HG03520 (cell line): ENCODE measurements at regions not wholly inside any gene's neighbourhood (a gene's known extent, or its start where the extent isn't known, plus 50 kb on each side); places are given as distances from the start of the nearest gene placed in this dataset.

Experiments used
- ATAC-seq: cut with Tn5 transposase; IDR thresholded peaks from one replicate; pipeline ENCODE4 v1.9.1; 2021; ENCODE audit warnings: mild to moderate bottlenecking, moderate library complexity; ENCODE audit not compliant: unreplicated experiment

DNA sequence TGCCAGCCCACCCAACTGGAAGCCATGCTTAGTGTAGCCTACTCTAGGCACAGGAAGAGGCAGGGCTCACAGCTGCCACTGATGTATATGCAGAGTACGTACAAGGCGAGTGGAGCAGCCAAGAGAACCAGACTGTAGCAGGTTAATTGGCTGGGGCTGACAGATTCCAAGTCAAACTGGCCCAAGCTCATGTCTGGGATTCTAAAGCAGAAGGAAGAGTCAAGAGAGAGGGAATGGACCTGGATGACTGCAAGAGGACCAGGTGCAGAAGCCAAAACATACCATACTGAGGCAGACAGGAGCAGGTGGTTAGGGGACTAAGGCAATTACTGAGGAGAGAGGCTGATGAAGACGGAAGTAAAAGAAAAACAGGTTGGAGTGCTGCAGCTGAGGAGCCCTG, 51.3 kb upstream of the LRRN2 start:
- ATAC-seq = no peak

DNA sequence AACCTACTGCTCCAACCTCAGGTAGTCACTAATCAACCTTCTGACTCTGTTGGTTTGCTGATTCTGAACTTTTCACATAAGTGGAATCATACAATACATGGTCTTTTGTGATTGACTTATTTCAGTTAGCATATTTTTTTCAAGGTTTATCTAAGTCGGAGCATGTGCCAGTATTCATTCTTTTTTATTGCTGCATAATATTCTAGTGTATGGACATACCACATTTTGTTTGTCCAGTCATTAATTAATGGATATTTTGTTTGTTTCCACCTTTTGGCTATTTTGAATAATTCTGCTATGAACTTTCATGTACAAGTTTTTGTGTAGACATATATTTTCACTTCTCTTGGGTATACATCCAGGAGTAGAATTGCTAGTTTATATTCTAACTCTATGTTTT, 53.0 kb upstream of the LRRN2 start:
- ATAC-seq = no peak

DNA sequence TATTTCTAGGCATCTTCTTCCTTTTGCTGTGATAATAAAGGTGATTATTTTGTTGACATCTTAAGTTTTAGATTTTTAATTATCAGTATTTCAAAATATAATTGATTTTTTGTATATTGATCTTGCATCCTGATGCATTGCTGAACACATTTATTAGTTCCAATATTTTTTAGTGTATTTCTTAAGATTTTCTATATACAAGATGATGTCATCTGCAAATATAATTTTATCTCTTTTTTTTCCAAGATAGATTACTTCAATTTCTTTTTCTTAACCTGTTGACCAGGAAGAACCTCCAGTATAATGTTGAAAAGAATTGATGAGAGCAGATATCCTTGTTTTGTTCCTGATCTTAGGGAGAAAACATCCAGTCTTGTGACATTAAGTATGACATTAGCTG, 54.8 kb upstream of the LRRN2 start:
- ATAC-seq = no peak

DNA sequence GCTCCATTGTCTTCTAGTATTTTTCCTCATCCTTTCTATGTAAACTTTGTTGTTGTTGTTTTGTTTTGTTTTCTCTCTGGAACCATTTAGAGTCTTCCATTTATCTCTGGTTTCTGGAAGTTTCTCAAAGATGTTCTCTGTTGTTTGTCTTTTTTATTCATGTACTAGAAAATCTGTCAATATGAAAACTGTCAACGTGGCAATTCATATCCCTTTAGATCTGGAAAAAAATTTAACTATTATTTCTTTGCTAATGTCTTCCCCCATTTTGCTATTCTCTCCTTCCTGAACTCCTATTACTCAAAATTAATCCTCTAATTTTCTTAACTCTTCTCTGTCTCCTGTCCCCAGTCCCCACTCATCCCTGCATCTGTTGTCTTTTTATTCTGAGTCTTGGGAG, 55.9 kb upstream of the LRRN2 start:
- no peak for ATAC-seq

GRCh38 chr1:204742676-204743251, 57.2 kb upstream of the LRRN2 start:
- no peak for ATAC-seq

DNA sequence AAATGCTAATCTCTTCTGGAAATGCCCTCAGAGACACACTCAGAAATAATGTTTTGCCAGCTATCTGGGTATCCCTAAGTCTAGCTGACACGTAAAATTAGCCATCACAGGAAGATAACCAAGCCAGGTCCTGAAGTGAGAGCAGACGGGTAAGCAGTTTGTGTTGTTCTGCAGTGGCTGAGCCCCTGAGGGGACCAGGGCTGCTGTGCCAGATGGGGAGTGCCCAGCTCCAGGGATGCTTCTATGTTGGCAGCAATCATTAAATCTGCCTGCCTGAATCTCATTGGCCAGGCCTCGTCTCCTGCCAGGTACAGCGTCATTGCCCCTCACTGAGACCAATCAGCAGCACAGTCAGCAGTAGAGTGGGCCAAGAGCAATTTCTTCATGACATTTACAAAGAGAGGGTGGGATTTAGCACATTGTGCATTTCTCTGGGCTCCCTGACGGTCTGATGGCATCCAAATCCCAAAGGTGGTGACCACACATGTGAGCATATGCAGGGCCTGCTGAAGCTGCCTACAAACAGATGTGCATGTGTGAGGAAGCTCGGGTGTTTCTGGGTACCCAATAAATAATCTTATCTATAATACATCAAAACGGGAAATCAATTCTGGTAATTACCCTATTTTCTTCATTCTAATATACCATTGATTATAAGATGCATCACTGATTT, 58.7 kb upstream of the LRRN2 start:
- no peak for ATAC-seq

GRCh38 chr1:204746838-204747442, 61.4 kb upstream of the LRRN2 start:
- no peak for ATAC-seq

GRCh38 chr1:204751480-204751879, 65.9 kb upstream of the LRRN2 start:
- no peak for ATAC-seq

DNA sequence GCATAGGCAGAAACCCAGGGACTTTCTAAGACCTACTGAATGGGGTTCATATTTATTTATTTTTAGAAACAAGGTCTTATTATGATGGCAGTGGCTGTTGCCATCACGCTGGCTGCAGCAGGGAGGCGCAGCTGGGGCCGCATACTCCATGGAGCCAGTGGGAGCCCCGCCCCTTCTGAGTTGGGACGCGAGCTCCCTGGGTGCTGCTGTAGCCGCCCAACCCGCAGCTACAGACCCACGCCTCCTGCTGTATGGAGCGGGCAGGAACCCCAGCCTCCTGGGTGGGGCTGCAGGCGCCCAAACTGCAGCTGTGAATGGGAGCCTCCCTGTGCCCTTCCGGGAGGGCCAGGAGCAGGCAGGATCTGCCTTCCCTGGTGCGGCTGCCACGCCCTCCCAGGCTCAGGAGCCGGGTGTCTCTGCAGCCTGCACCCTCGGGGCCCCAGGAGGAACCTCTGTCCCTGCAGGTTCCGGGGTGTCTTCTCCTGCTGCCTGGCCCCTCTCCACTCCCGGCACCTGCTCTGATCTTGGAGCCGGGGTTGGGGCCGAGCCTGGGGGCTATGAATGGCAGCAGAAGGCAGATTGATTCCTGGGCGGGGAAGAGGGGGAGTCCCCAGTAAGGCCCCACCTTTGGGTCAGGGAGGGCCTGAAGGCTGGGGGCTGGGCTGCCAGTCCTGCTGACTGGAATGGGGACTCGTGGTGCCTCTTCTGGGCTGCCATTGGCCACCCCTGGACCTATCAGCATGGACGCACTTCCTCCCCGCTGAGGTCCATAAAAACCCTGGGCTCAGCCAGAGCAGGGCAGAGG, 66.5 kb upstream of the LRRN2 start:
- ATAC-seq = no peak

GRCh38 chr1:204752688-204753040, 67.1 kb upstream of the LRRN2 start:
- ATAC-seq = no peak

DNA sequence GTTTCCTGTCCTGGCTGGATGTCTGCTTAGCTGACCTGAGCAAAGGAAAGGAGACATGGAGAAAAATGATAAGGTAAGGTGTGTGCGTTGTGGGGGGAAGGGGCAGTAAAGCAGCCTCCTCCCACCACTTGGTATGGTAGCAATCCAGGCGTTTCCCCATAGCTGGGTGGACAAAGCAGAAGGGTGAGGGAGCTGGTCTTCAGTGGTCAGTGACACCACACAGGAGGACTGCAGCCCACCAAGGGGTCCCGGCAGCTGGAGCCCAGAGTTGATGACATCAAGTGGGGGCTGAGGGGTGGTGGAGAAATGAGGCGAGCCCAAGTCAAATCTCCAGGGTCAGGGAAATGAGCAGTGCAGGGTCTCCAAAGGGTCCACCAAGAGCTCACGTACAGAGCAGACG, 69.3 kb upstream of the LRRN2 start:
- no peak for ATAC-seq

DNA sequence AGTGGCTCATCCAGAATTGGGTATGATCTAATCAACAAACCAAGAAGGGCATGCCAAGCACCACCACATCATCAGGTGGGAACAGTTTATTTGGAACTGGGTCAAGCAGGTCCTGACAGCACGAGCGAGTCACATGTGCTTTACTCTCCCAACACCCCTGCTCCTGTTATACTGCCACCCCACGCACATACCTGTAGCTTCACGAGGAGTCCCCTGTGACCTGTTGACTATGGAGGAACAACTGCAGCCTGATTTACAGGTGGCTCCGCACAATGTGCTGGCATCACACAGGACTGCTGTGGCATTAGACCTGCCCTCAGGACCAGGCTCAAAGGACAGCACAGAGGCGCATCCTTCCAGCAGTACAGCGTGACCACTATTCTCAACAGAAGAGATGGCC, 70.8 kb upstream of the LRRN2 start:
- no peak for ATAC-seq

DNA sequence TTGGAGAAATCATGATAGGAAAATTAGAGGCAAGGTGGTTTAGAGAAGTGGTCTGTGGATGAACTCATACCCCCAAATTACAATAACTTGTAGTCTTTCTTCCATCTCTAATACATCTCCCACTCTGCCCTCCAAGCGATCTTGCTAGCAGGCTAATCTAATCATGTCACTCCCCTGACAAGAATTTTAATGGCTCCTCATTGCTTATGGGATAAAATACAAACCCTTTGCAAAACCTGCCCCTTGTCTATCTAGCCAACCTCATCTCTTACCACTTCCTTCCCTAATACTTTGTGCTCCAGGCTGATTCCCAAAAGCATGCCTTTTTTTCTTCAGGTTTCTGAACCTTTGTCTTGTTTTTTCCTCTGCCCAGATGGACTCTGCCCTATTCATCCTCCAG, 71.3 kb upstream of the LRRN2 start:
- ATAC-seq = no peak

GRCh38 chr1:204758601-204759000, 73.1 kb upstream of the LRRN2 start:
- no peak for ATAC-seq

DNA sequence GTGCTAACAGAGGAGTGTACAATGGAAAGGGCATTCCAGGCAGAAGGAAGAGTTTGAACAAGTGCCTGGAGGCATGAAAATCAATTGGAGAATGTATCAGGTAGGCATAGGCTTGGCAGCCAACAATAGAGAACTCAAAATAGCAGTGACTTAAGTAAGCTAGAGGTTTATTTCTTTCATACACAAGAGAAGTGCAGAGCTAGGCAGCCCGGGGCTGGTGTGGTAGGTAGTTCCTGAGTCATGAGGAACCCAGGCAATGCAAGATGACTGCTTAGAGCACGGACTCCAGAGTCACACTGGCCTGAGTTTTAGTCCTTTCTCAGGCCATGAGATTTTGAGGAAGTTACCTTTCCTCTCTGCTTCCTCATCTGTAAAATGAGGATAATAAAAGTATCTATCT, 74.8 kb upstream of the LRRN2 start:
- ATAC-seq = no peak

- no peak for ATAC-seq
Measured at GRCh38 chr1:204760757-204761156, 75.2 kb upstream of the LRRN2 start.

DNA sequence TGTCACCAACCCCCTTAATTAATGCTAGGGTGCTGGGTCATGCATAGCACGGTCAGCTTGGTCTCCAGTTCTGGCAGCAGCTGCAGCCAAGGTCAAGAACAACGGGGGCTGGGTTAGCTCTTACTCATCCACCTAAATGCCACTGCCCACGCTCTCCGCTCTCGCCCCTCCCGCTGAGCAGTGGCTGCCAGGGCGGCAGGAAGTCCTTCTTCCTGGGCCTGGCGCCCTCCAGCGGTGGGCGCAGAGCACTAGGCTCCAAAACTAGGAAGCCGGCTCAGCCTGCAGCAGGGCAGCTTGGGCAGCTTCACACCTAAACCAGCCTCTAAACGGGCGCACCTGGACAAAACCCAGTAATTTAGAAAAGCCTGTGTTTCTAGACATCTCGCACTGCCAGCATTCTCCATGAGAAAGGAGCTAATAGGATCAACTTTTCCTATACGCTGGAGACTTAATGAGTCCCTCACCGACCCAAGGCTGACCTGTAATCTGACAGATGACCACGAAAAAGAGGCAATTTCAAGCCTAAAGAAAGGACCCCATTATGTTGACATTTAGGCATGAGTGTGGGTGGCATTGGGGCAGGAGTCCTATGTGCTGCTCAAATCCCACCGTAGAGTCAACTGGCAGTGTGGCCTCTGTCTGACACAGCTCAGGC, 78.4 kb upstream of the LRRN2 start:
- no peak for ATAC-seq

- no peak for ATAC-seq
Measured at GRCh38 chr1:204769997-204770396, 84.5 kb upstream of the LRRN2 start.

GRCh38 chr1:204771358-204771757, 85.8 kb upstream of the LRRN2 start:
- ATAC-seq = no peak

- no peak for ATAC-seq
Measured at GRCh38 chr1:204773246-204773645, 87.7 kb upstream of the LRRN2 start.

DNA sequence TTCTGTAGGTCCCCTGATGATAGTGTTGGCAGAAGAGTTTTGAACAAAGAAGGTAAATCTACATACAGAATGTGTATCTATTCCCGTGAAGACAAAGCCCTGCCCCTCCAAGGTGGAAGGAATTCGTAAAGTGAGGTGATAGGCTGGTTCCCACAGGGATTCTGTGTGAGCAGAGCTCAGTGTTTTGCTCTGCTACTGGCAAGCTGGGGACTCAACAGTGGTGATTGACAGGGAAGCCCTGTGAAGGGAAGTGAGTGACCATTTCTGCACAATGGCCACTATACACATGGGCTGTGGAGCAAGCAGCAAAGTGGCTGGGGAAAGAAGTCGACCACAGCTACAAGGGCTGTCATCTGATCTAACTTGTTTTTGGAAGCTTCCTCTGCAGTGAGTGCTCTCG, 90.0 kb upstream of the LRRN2 start:
- no peak for ATAC-seq
